Fibroblast of peridontal ligament (primary cell): ENCODE measurements at regions not wholly inside any gene's neighbourhood (a gene's known extent, or its start where the extent isn't known, plus 50 kb on each side); places are given as distances from the start of the nearest gene placed in this dataset.

Source experiments
- DNase-seq: peaks from one replicate; pipeline ENCODE4 v3.0.0-alpha.2; 2010; ENCODE audit errors: extremely low read depth

GRCh38 chr11:127338380-127339259 is 338.1 kb upstream of the KIRREL3 start:
- DNase-seq = no peak

GRCh38 chr11:127334466-127334865 is 333.9 kb upstream of the KIRREL3 start:
- no peak for DNase-seq

- no peak for DNase-seq
Measured at GRCh38 chr11:127332896-127333295, 332.3 kb upstream of the KIRREL3 start.

GRCh38 chr11:127330044-127330443 is 329.5 kb upstream of the KIRREL3 start:
- no peak for DNase-seq

GRCh38 chr11:127308291-127308690 is 307.7 kb upstream of the KIRREL3 start:
- DNase-seq = no peak

GRCh38 chr11:127307700-127308099 is 307.1 kb upstream of the KIRREL3 start:
- no peak for DNase-seq

- DNase-seq = no peak
Measured at GRCh38 chr11:127304634-127305033, 304.1 kb upstream of the KIRREL3 start.

- DNase-seq = no peak
Measured at GRCh38 chr11:127288926-127289325, 288.4 kb upstream of the KIRREL3 start.

- no peak for DNase-seq
Measured at GRCh38 chr11:127281534-127281933, 281.0 kb upstream of the KIRREL3 start.

- DNase-seq = no peak
Measured at GRCh38 chr11:127275774-127276173, 275.2 kb upstream of the KIRREL3 start.

- no peak for DNase-seq
Measured at GRCh38 chr11:127274328-127274676, 273.7 kb upstream of the KIRREL3 start.

GRCh38 chr11:127273593-127274327 is 273.2 kb upstream of the KIRREL3 start:
- DNase-seq = no peak

- DNase-seq = no peak
Measured at GRCh38 chr11:127270851-127271250, 270.3 kb upstream of the KIRREL3 start.

GRCh38 chr11:127269911-127270310 is 269.3 kb upstream of the KIRREL3 start:
- DNase-seq = no peak

GRCh38 chr11:127268932-127269331 is 268.4 kb upstream of the KIRREL3 start:
- no peak for DNase-seq

GRCh38 chr11:127268521-127268920 is 268.0 kb upstream of the KIRREL3 start:
- no peak for DNase-seq

GRCh38 chr11:127259102-127259501 is 258.5 kb upstream of the KIRREL3 start:
- DNase-seq = no peak

GRCh38 chr11:127255209-127255608 is 254.6 kb upstream of the KIRREL3 start:
- DNase-seq = no peak

- no peak for DNase-seq
Measured at GRCh38 chr11:127252321-127252720, 251.8 kb upstream of the KIRREL3 start.

- no peak for DNase-seq
Measured at GRCh38 chr11:127249576-127249975, 249.0 kb upstream of the KIRREL3 start.

- no peak for DNase-seq
Measured at GRCh38 chr11:127248476-127248875, 247.9 kb upstream of the KIRREL3 start.

GRCh38 chr11:127247261-127247851 is 246.8 kb upstream of the KIRREL3 start:
- DNase-seq = no peak

- no peak for DNase-seq
Measured at GRCh38 chr11:127242676-127243075, 242.1 kb upstream of the KIRREL3 start.
